ENCODE measurements at regions not wholly inside any gene's neighbourhood (a gene's known extent, or its start where the extent isn't known, plus 50 kb on each side); places are given as distances from the start of the nearest gene placed in this dataset.
"Not testable (repeated sequence)": the region's sequence is repeated elsewhere in the genome, so short reads cannot be mapped to it uniquely, and the experiment has no call there.

- no peak for DNase-seq (ENCODE audit: low read depth in 2 of 2)
Observed at GRCh38 chr3:5035113-5035512, 55.9 kb downstream of the BHLHE40 start.

- DNase-seq (ENCODE audit: low read depth in 2 of 2): no peak
Observed at GRCh38 chr3:5035692-5036391, 56.6 kb downstream of the BHLHE40 start.

DNA sequence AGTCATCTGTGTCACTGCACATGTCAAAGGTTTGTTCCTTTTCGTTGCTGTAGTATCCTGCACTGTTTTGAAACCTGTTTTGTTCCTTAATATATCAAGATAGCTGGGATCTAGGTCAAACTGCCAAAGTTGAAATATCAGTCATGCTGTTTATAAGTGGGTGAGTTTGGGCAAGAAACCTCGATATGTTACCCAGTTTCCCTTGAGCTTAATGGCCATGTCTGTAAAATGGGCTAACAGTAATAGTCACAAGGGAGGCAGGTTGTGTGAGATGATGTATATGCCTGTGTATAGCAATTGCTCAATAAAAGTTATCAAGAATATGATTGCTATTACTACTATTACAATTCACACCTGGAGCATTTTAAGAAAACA lies 57.1 kb downstream of the BHLHE40 start:
- DNase-seq (ENCODE audit: low read depth in 2 of 2): no peak

- DNase-seq (ENCODE audit: low read depth in 2 of 2): no peak
Observed at GRCh38 chr3:5036858-5037257, 57.6 kb downstream of the BHLHE40 start.

DNA sequence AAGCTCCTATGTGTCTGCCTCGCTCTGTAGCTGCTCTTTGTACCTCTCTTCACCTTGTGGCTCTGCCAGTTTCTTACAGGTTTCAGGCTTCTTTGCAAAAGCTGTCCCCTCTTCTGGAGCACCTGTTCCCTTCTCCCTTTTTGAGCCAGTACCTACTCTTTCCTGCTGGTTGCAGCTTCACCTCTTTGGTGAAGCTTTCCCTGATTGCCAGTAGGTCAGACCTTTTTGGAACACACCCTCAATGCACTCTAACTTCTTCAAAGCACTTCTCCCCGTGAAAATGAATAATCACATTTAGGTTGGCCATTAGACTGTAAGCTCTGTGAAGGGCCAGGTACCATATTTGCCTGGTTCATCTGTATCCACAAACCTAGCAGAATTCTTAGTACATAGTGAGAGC lies 60.3 kb downstream of the BHLHE40 start:
- DNase-seq (ENCODE audit: low read depth in 2 of 2): no peak

- no peak for DNase-seq (ENCODE audit: low read depth in 2 of 2)
Observed at GRCh38 chr3:5041315-5041714, 62.1 kb downstream of the BHLHE40 start.

DNA sequence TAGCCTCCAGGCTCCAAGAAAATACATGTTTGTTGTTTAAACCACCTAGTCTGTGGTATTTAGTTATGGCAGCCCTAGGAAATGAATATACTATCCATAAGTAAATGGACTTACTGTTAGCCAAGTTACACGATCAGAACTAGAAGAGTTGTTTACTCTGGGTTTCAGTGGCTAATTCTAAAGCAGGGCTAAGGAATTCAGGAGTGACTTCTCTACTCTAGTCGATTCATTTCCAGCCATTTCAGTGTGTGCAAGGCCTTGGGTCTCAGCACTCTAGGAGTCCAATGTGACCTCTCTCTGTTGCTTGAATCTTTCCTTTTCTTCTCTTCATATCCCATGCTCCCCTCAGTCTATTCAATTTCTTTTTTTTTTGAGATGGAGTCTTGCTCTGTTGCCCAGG lies 66.7 kb downstream of the BHLHE40 start:
- DNase-seq (ENCODE audit: low read depth in 2 of 2): no peak

DNA sequence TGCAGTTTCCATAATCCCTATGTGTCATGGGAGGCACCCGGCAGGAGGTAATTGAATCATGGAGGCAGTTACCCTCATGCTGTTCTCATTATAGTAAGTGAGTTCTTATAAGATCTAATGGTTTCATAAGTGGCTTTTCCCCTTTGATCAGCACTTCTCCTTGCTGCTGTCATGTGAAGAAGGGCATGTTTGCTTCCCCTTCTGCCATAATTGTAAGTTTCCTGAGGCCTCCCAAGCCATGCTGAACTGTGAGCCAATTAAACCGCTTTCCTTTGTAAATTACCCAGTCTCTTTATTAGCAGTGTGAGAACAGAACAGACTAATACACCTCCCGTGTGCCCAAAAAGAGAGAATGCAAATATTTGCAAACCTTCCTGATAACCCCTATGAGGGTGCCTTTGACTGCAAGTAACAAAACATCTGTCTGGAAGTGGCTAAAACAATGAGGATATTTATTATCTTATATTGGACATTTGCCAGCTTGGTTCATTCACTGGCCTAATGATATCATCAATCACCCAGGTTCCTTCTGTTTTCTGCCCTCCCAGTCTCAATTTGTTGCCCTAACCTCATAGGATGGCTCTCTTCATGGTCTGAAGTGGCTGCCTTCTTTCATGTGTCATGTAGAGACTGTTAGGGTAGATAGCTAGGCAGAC lies 68.7 kb downstream of the BHLHE40 start:
- DNase-seq (ENCODE audit: low read depth in 2 of 2): no peak

GRCh38 chr3:5051772-5052171 lies 70.3 kb upstream of the ARL8B start:
- no peak for DNase-seq (ENCODE audit: low read depth in 2 of 2)

DNA sequence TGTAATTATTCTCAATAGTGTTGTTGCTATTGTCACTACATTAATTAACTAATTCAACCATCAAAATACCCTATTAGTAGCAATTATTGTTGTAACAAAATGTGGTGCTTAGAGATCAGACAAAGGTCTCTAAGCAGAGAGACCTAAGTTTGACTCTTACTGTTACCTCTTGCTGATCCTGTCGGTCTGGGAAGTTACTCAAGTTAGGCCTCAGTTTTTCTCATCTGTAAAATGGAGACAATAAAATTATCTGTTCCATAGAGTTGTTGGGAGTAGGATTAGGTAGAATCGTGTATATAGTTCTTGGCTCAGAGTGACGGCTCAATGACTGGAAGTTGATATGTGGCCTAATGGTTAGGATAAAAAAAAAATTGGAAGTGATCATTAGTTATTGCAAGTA lies 69.8 kb upstream of the ARL8B start:
- DNase-seq (ENCODE audit: low read depth in 2 of 2): no peak

DNA sequence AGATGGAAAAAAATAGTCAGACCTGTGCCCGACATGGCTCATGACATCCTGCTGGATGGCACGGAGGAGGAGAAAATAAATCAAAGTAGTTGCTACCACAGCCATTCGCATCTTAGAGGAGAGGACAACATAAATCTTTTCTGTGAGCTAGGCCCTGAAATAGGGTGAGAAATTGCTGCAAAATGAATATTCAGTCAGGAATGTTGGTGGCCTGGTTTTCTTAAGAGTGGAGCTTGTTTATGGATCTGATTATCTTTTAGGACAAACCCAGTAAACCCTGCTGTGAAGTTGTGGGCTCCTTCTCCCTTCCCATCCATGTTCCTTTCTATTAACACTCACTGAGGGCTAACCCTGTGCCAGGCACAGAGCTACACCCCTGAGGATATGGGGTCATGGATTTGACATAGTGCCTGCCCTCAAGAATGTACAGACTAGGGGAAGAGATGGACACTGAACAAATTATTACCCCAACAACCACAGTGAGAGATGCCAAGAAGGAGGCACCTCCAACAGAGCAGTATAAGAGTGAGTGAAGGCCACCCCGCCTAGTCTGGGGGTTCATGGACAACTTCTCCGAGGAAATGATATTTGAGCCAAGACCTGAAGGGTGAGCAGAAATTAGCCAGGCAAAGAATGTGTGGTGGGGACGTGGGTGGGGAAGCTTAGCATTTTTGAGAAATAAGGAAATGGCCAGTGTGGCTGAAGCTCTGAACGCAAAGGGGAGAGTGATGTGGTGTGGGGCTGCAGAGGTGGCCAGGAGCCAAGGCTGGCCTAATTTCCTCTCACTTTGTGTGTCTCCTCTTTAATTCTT lies 68.9 kb upstream of the ARL8B start:
- no peak for DNase-seq (ENCODE audit: low read depth in 2 of 2)

GRCh38 chr3:5054098-5054497 lies 68.0 kb upstream of the ARL8B start:
- DNase-seq (ENCODE audit: low read depth in 2 of 2): no peak

GRCh38 chr3:5054579-5054978 lies 67.5 kb upstream of the ARL8B start:
- DNase-seq (ENCODE audit: low read depth in 2 of 2): not testable (repeated sequence)

DNA sequence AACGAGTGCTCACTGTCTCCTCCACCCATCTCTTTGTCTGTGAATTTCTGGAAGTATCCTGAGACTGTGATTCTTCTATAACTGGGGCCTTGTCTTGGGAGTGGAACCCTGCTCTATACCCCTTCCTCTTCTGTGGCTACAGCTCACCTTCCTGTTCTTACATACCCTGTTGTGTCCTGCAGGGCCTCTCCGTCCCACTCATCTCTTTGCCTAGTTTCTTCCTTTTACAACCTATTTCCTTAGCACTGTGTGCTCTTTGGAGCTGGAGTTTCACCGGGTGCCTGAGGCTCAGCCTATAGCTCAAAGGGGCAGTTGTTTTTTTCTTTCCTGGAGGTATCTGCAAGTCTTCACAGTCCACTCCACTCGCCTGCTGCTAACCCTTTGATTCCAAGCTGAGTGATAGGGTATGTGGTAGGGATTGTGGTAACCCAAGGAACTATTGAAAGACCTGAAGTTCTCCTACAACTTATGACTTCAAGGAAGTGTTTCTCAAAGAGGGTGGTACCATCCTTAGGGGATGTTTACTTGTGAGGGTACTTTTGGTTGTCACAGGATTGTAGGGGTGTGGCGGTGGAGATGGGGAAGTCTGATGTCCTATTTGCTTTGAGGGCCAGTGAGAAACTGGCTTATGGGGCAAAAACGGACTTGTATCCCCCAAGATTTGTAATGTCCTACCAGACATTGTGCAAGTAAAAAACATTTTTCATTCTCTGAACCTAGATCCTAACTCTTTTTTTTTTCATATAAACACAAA lies 66.6 kb upstream of the ARL8B start:
- DNase-seq (ENCODE audit: low read depth in 2 of 2): no peak

DNA sequence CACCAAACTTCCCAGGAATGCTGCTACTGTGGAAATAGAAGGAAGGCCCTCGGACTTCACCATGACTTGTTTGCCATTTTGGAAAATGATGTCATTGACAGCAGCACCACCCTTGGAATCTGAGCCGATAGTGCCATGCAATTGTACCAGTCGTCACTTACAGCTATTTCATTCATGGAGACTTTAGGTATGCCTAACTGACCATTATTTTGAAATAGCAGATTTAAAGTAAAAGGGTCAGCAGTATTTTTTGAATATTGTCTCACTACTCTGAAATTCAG lies 66.0 kb upstream of the ARL8B start:
- no peak for DNase-seq (ENCODE audit: low read depth in 2 of 2)

GRCh38 chr3:5057272-5057671 lies 64.8 kb upstream of the ARL8B start:
- no peak for DNase-seq (ENCODE audit: low read depth in 2 of 2)

DNA sequence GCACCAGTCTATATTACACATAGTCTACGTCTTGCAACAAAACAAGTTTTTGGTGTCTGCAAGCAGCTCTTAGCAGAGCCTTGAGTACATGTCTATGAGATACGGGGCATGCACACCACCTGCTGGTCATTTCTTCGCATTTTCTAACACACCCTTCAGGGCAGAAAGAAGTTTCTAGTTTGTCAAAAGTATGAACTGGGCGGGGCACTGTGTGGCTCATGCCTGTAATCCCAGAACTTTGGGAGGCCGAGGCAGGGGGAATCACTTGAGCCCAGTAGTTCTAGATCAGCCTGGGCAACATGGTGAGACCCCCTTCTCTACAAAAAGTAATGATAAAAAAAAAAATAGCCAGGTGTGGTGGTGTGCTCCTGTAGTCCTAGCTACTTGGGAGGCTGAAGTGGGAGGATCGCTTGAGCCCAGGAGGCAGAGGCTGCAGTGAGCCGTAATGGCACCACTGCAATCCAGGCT lies 64.2 kb upstream of the ARL8B start:
- DNase-seq (ENCODE audit: low read depth in 2 of 2): peak; percentile 31 to 38

DNA sequence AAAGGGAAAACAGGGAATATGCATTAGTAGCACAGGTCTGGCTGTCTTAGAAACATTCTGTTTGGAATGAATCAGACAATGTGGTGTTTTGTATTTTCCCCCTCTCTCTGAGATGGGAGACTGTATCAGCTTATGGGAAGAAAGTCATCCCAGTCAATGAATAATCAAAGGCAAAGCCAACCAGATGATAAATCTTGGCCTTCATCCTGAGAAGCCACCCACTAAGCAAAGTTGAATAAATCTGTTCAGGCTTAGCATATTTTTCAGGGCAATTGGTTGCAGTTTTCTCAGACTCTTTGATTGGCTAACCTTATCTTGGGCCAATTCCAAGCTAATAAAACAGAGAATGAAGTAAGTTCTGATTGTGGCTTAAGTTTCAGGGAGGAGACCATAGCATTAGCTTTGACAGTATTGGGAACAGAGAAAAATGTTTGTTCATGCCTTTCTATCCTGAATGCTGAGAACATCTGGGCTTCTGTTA lies 63.6 kb upstream of the ARL8B start:
- DNase-seq (ENCODE audit: low read depth in 2 of 2): no peak

DNA sequence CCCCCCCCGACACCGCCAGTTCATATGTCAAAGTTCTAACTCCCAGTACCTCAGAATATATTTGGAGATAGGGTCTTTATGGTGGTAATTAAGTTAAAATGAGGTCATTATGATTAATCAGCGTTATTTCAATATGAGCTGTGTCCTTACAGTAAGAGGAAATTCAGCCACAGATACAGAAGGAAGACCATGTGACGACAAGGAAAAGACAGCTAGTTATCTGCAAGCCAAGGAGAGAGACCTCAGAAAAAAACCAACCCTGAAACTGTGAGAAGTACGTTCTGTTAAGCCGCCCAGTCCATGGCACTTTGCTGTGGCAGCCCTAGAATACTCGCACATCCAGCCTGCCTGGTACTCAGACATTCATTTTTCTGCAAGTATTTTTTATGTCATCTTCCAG lies 62.3 kb upstream of the ARL8B start:
- DNase-seq (ENCODE audit: low read depth in 2 of 2): no peak

- DNase-seq (ENCODE audit: low read depth in 2 of 2): no peak
Observed at GRCh38 chr3:5061218-5061569, 60.9 kb upstream of the ARL8B start.

DNA sequence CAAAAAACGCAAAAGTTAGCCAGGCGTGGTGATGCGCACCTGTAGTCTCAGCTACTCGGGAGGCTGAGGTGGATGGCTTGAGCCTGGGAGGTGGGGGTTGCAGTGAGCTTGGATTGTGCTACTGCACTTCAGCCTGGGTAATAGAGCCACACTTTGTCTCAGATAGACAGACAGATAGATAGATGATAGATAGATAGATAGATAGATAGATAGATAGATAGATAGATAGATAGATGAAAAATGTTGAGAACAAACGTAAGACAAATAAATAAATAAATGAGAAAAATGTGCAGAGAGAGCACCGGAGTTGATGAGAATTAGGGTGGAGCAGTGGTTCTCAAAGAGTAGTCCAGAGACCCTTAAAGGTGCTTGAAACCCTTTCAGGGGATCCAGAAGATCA lies 58.4 kb upstream of the ARL8B start:
- no peak for DNase-seq (ENCODE audit: low read depth in 2 of 2)

DNA sequence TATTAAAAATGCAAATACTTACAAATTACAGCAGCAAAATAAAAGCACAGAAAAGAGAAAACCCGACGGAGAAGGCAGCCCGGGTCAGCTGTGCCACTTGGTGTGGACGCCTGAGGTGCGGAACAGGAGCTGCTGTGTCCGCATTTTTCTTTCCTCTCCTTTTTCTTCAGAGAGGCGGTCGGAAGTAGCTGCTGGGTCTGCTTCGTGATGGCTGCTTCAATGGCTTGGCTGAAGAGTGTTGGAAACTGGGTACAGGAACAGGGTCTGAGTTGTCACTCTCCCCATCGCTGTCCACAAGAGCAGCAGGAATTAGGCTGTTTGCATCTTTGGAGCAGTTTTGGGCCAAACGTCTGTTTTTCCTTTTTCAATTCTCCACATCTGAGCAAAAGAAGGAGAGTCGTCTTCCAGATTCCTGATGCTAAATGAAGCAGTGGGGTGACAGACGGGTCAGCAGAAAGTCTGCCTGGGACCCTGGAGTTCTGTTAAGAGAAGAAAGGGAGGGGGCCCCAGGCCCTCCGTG lies 53.5 kb upstream of the ARL8B start:
- no peak for DNase-seq (ENCODE audit: low read depth in 2 of 2)
